ENCODE measurements at regions not wholly inside any gene's neighbourhood (a gene's known extent, or its start where the extent isn't known, plus 50 kb on each side); places are given as distances from the start of the nearest gene placed in this dataset.

GRCh38 chr10:37639200-37639599 lies 218.2 kb downstream of the ZNF248 start:
- TF ChIP-seq ZNF274 (IDR thresholded peaks at IDR 0.05; ENCODE audit: low read depth, low read length), result no peak
- TF ChIP-seq YY1 (IDR thresholded peaks at IDR 0.05; ENCODE audit: insufficient read depth, insufficient read length), result no peak
- no peak for TF ChIP-seq SUZ12 (IDR thresholded peaks at IDR 0.05; ENCODE audit: extremely low read depth, insufficient read depth, insufficient read length)

All from NT2/D1 (cell line).